Mesendoderm (in vitro differentiated cells): ENCODE measurements at regions not wholly inside any gene's neighbourhood (a gene's known extent, or its start where the extent isn't known, plus 50 kb on each side); places are given as distances from the start of the nearest gene placed in this dataset.

Experiments used
- DNase-seq: peaks from one replicate; pipeline ENCODE4 v3.0.0; 2013
- H2AK5ac ChIP-seq: 2 replicates; pipeline ENCODE4 v1.6.1; 2013; ENCODE audit warnings: low read length, inconsistent platforms
- H2BK120ac ChIP-seq: 2 replicates; pipeline ENCODE4 v1.6.1; 2013; ENCODE audit warnings: low read depth, mild to moderate bottlenecking, low read length, moderate library complexity, mixed read lengths
- H2BK15ac ChIP-seq: replicated peaks from 2 replicates; pipeline ENCODE4 v1.6.1; 2013; ENCODE audit warnings: low read depth, mild to moderate bottlenecking, moderate library complexity
- H2BK5ac ChIP-seq: 2 replicates; pipeline ENCODE4 v1.6.1; 2013; ENCODE audit warnings: low read length, inconsistent platforms
- H3K18ac ChIP-seq: 2 replicates; pipeline ENCODE4 v1.6.1; 2013; ENCODE audit warnings: mild to moderate bottlenecking, low read length, mixed read lengths
- H3K23ac ChIP-seq: one replicate; pipeline ENCODE4 v1.6.1; 2013; ENCODE audit warnings: low read length
- H3K27ac ChIP-seq: 2 replicates; pipeline ENCODE4 v1.5.1; 2013; ENCODE audit warnings: low read depth, mild to moderate bottlenecking, inconsistent platforms, low read length, moderate library complexity
- H3K27me3 ChIP-seq: 2 replicates; pipeline ENCODE4 v1.6.1; 2013; ENCODE audit warnings: low read length, control low read depth, mild to moderate bottlenecking, inconsistent platforms; ENCODE audit not compliant: insufficient read depth, poor library complexity
- H3K36me3 ChIP-seq: 2 replicates; pipeline ENCODE4 v1.6.1; 2013; ENCODE audit warnings: low read length, inconsistent platforms; ENCODE audit not compliant: control insufficient read depth, insufficient read depth
- H3K4ac ChIP-seq: one replicate; pipeline ENCODE4 v1.6.1; 2013; ENCODE audit warnings: low read depth, mild to moderate bottlenecking, low read length, moderate library complexity
- H3K4me1 ChIP-seq: 2 replicates; pipeline ENCODE4 v1.6.1; 2013; ENCODE audit warnings: low read depth, low read length, inconsistent platforms; ENCODE audit not compliant: control insufficient read depth
- H3K4me2 ChIP-seq: 2 replicates; pipeline ENCODE4 v1.6.1; 2013; ENCODE audit warnings: low read length
- H3K4me3 ChIP-seq: 2 replicates; pipeline ENCODE4 v1.5.1; 2013; ENCODE audit warnings: mild to moderate bottlenecking, low read length
- H3K56ac ChIP-seq: one replicate; pipeline ENCODE4 v1.6.1; 2013; ENCODE audit warnings: low read length
- H3K79me1 ChIP-seq: 2 replicates; pipeline ENCODE4 v1.6.1; 2013; ENCODE audit warnings: low read length, inconsistent platforms
- H3K79me2 ChIP-seq: 2 replicates; pipeline ENCODE4 v1.6.1; 2013; ENCODE audit warnings: mild to moderate bottlenecking, low read length; ENCODE audit not compliant: control insufficient read depth, insufficient read depth
- H3K9ac ChIP-seq: 2 replicates; pipeline ENCODE4 v1.6.1; 2013; ENCODE audit warnings: low read length, inconsistent platforms
- H4K5ac ChIP-seq: one replicate; pipeline ENCODE4 v1.6.1; 2013; ENCODE audit warnings: low read length
- H4K8ac ChIP-seq: one replicate; pipeline ENCODE4 v1.6.1; 2013; ENCODE audit warnings: low read depth, mild to moderate bottlenecking, control low read depth, low read length, moderate library complexity
- WGBS: extraction: QIAGEN DNeasy Blood & Tissue Kit; methylation state at CpG from one replicate; pipeline ENCODE4 v1.1.7; 2013; ENCODE audit warnings: low lambda C conversion rate, missing lambda C conversion rate; ENCODE audit not compliant: insufficient coverage; ENCODE audit errors: extremely low coverage; 5-methylcytosine and 5-hydroxymethylcytosine counted together

DNA sequence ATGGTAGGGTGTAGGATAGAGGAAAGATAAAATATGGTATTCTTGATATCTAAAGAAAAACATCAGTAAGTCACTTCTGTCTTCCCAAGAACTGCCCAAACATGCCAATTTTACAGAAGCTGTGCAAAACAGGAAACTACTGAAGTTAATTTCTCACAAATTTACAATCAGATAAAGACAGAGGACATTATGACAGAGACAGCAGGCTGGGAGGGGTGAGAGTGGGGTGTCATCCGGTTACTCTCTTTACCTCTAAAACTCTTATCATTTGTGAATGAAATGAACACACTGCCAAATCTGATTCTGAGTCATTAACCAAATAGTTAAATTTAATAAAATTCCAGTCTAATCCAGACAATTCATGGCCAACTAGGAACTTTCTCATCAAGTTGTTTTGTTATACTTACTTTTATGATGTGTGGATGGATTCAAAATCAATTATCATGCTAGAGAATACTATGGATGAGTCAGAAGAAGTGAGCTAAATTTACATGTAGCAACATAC is 323.2 kb upstream of the MEX3C start:
- Histone ChIP-seq H3K27ac (no peak overlapping the region), H3K27me3 (no peaks in the 10 kb centered on the region), H3K36me3 (no peaks in the 10 kb centered on the region), H2BK120ac (no peak overlapping the region), H3K4me2 (no peak overlapping the region), H2AK5ac (no peak overlapping the region), H2BK5ac (no peak overlapping the region), H3K18ac (no peak overlapping the region), H3K4me1 (peaks cover 4% of the 10 kb centered on the region), H4K5ac (no peak overlapping the region), H3K4me3 (no peak overlapping the region), H3K56ac (no peak overlapping the region), H4K8ac (no peak overlapping the region), H3K4ac (no peak overlapping the region), H2BK15ac (no peak overlapping the region), H3K23ac (no peak overlapping the region), H3K9ac (no peak overlapping the region), H3K79me1 (no peaks in the 10 kb centered on the region), H3K79me2 (no peaks in the 10 kb centered on the region)
- WGBS = no CpG with 5 or more reads among the region's 1 CpG
- DNase-seq = no peak

DNA sequence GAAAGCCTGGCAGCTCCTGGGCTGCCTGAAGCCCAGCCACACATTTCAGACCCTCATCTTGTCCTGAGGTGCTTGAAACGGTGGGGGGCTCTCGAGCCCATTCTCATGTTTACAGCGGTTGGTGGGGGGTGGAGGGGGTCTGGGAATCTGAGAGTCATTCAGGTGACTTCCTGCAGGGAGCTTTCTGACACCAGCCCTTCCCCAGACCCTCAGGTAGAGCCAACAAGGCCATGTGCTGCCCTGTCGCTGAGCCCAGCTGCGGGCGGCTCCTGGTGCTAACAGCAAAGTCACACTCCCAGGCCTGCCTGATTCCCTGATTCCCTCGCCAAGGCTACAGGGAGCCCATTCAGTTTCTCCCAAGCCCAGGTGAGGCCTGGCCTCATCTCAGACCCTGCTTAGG is 324.9 kb upstream of the MEX3C start:
- Histone ChIP-seq H3K9ac (no peak overlapping the region), H2BK120ac (no peak overlapping the region), H3K27ac (no peak overlapping the region), H2BK15ac (no peak overlapping the region), H2BK5ac (no peak overlapping the region), H2AK5ac (no peak overlapping the region), H4K5ac (no peak overlapping the region), H3K18ac (no peak overlapping the region), H3K4me2 (no peak overlapping the region), H3K56ac (no peak overlapping the region), H3K27me3 (no peaks in the 10 kb centered on the region), H4K8ac (no peak overlapping the region), H3K4me3 (no peak overlapping the region), H3K36me3 (no peaks in the 10 kb centered on the region), H3K79me1 (no peaks in the 10 kb centered on the region), H3K4me1 (peaks cover 4% of the 10 kb centered on the region), H3K23ac (no peak overlapping the region), H3K79me2 (no peaks in the 10 kb centered on the region), H3K4ac (no peak overlapping the region)
- peak; percentile 13 for DNase-seq
- WGBS = no CpG with 5 or more reads among the region's 7 CpGs

DNA sequence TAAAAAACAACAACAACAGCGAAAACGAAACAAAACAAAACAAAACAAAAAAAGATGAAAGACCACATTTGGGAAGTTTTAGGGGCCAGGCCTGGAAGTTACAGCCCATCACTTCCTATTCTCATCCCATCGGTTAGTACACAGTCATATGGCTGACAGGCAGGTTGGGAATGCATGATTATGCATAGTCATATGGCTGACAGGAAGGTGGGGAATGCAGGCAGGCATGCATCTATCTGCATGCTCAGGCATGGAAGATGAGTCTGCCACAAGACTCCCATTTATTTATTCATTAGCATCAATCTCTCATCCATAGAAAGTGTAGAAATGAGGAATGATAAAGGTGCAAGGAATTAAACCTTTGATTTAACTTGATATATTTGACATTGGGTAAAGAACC is 325.3 kb upstream of the MEX3C start:
- no peaks in the 10 kb centered on the region for H3K79me1 ChIP-seq
- no peak overlapping the region for H2BK5ac ChIP-seq
- peak; percentile 48 for DNase-seq
- no peak overlapping the region for H3K56ac ChIP-seq
- no peak overlapping the region for H2BK120ac ChIP-seq
- H2BK15ac ChIP-seq = no peak overlapping the region
- H3K4me1 ChIP-seq = peaks cover 4% of the 10 kb centered on the region
- H3K27me3 ChIP-seq = no peaks in the 10 kb centered on the region
- no CpG with 5 or more reads among the region's 3 CpGs for WGBS
- no peaks in the 10 kb centered on the region for H3K36me3 ChIP-seq
- no peak overlapping the region for H4K5ac ChIP-seq
- no peak overlapping the region for H3K27ac ChIP-seq
- no peak overlapping the region for H3K23ac ChIP-seq
- no peaks in the 10 kb centered on the region for H3K79me2 ChIP-seq
- H3K9ac ChIP-seq = no peak overlapping the region
- H3K4me3 ChIP-seq = no peak overlapping the region
- no peak overlapping the region for H4K8ac ChIP-seq
- H3K18ac ChIP-seq = no peak overlapping the region
- no peak overlapping the region for H3K4ac ChIP-seq
- H3K4me2 ChIP-seq = no peak overlapping the region
- no peak overlapping the region for H2AK5ac ChIP-seq

DNA sequence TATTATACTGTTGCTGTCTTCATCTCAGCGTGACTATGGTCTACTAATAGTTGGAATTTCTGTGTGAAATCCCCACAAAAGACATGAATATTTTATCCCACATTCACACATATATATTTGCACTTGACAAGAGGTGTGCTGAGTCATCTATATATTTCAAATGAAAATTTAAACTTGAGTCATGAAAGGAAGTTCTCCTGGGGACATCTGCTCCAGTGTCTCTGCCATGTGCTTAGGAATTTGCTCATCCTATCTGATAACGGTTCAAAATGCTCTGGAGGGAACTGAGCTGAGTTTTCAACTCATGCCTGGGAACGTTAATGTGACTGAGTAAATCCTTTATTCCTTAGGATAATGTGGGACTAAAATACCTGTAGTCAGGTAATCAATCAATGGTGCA is 326.2 kb upstream of the MEX3C start:
- no peak overlapping the region for H3K56ac ChIP-seq
- H2BK120ac ChIP-seq = no peak overlapping the region
- no peak overlapping the region for H3K27ac ChIP-seq
- no peak overlapping the region for H4K8ac ChIP-seq
- H3K4me1 ChIP-seq = peaks cover 4% of the 10 kb centered on the region
- no peaks in the 10 kb centered on the region for H3K27me3 ChIP-seq
- H2AK5ac ChIP-seq = no peak overlapping the region
- WGBS = no CpG with 5 or more reads among the region's 3 CpGs
- H2BK15ac ChIP-seq = no peak overlapping the region
- H3K9ac ChIP-seq = no peak overlapping the region
- H4K5ac ChIP-seq = no peak overlapping the region
- DNase-seq = no peak
- H3K36me3 ChIP-seq = no peaks in the 10 kb centered on the region
- H3K4me2 ChIP-seq = no peak overlapping the region
- no peak overlapping the region for H2BK5ac ChIP-seq
- H3K23ac ChIP-seq = no peak overlapping the region
- H3K79me2 ChIP-seq = no peaks in the 10 kb centered on the region
- H3K18ac ChIP-seq = no peak overlapping the region
- no peak overlapping the region for H3K4me3 ChIP-seq
- no peak overlapping the region for H3K4ac ChIP-seq
- no peaks in the 10 kb centered on the region for H3K79me1 ChIP-seq

DNA sequence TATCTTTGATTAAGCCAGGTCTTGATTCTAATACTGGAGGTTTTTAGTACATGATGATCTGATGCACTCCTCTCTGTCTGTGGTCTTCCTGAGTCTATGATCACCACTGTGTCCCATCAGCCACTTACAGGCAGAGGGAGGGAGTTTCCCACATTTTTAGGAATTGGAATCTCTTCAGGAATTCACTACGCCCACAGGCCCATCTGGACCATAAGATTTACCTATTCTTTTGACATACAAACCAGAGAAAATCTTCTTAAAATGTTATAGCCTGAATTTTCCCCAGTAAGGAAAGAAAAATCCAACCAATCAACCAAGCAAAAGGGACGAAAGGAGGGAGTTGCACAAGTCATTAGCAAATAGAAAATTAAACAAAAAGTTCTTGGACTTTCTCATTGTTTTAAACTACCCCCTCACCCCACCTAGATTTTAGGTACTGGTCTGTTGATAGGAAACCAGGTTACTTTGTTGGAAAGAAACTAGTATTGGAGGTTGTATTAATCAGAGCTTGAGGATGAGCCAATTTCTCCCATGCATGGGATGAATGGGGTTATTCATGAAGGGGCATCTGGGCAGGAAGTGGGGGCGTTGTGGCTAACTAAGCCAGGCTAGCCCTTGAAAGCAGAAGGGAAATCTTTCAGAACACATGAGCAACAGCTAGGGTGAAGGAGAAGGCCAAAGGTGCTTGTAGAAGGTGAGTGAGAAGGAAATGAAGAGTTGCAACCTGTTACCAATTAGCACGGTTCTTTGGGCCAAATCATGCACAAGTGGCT is 328.2 kb upstream of the MEX3C start:
- no peaks in the 10 kb centered on the region for H3K79me1 ChIP-seq
- H2BK15ac ChIP-seq = no peak overlapping the region
- H3K23ac ChIP-seq = no peak overlapping the region
- no peak overlapping the region for H3K4me2 ChIP-seq
- peaks cover 2% of the 10 kb centered on the region for H3K4me1 ChIP-seq
- no peak overlapping the region for H3K4ac ChIP-seq
- WGBS = no CpG with 5 or more reads among the region's 4 CpGs
- H3K56ac ChIP-seq = no peak overlapping the region
- H2BK5ac ChIP-seq = no peak overlapping the region
- no peaks in the 10 kb centered on the region for H3K27me3 ChIP-seq
- H3K9ac ChIP-seq = no peak overlapping the region
- no peak overlapping the region for H2BK120ac ChIP-seq
- no peaks in the 10 kb centered on the region for H3K79me2 ChIP-seq
- H3K27ac ChIP-seq = no peak overlapping the region
- no peak overlapping the region for H2AK5ac ChIP-seq
- H3K36me3 ChIP-seq = no peaks in the 10 kb centered on the region
- H4K5ac ChIP-seq = no peak overlapping the region
- no peak overlapping the region for H3K4me3 ChIP-seq
- no peak overlapping the region for H4K8ac ChIP-seq
- DNase-seq = no peak
- no peak overlapping the region for H3K18ac ChIP-seq

DNA sequence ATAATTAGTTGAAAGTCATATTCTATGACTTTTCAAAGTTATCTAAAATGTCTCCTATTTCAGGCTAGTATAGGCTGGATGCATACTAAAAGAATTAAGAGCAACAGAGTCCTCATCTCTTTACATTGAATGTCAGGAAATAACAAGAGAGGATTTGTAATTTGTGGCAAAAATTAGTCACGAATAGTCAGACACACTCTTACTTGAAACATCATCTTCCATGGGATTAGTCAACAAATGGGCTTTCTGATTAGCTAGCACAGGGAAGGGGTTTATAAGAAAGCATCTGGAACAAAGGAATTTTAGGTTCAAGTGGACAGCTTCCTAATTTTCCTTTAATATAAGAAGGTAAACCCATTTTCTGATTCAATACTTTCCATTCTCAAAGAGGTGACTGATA is 330.3 kb upstream of the MEX3C start:
- Histone ChIP-seq H3K4ac (no peak overlapping the region), H3K79me1 (no peaks in the 10 kb centered on the region), H3K4me2 (no peak overlapping the region), H3K79me2 (no peaks in the 10 kb centered on the region), H3K9ac (no peak overlapping the region), H3K36me3 (no peaks in the 10 kb centered on the region), H2AK5ac (no peak overlapping the region), H3K27ac (no peak overlapping the region), H2BK5ac (no peak overlapping the region), H2BK15ac (no peak overlapping the region), H3K4me3 (no peak overlapping the region), H3K23ac (no peak overlapping the region), H3K56ac (no peak overlapping the region), H3K4me1 (peaks cover under 1% of the 10 kb centered on the region), H4K8ac (no peak overlapping the region), H3K27me3 (no peaks in the 10 kb centered on the region), H3K18ac (no peak overlapping the region), H4K5ac (no peak overlapping the region), H2BK120ac (no peak overlapping the region)
- no CpG with 5 or more reads among the region's 1 CpG for WGBS
- DNase-seq = no peak
